A673 (cell line): ENCODE measurements at regions not wholly inside any gene's neighbourhood (a gene's known extent, or its start where the extent isn't known, plus 50 kb on each side); places are given as distances from the start of the nearest gene placed in this dataset.

Experiments
- BruUV-seq: library from RNA; stranded (reverse); fragments of 400-500 nt; replicated peaks from 2 replicates; lab custom pipeline; 2021; lab: Mats Ljungman, UMichigan
- CTCF ChIA-PET: fragments of 300-600 bp; sonication (Branson Sonifier 250); formaldehyde crosslinking; loops from one replicate; lab custom pipeline; 2022; ENCODE audit warnings: antibody characterized with exemption; lab: Charles Lee
- POLR2A ChIA-PET: fragments of 300-600 bp; sonication (Branson Sonifier 250); formaldehyde crosslinking; loops from one replicate; lab custom pipeline; 2022; ENCODE audit warnings: antibody characterized with exemption; ENCODE audit not compliant: low non-redundant PET; lab: Charles Lee
- DNase-seq: peaks from one replicate; pipeline ENCODE4 v3.0.0-alpha.2; 2015; ENCODE audit warnings: low spot score
- H3K27ac ChIP-seq: fragments of 200-600 bp; sonication (generic); 2 replicates; pipeline ENCODE4 v1.5.1; 2016; ENCODE audit warnings: mixed run types, low read depth, mild to moderate bottlenecking, mixed read lengths, antibody characterized with exemption, low read length; ENCODE audit not compliant: poor library complexity, severe bottlenecking
- H3K27me3 ChIP-seq: fragments of 200-600 bp; sonication (generic); replicated peaks from 2 replicates; pipeline ENCODE4 v1.6.1; 2017; ENCODE audit warnings: mixed run types, low read depth, mild to moderate bottlenecking, mixed read lengths, antibody characterized with exemption, low read length; ENCODE audit not compliant: insufficient read depth, poor library complexity
- H3K36me3 ChIP-seq: fragments of 200-600 bp; sonication (generic); 2 replicates; pipeline ENCODE4 v1.6.1; 2016; ENCODE audit warnings: mixed run types, mild to moderate bottlenecking, mixed read lengths, antibody characterized with exemption, low read length; ENCODE audit not compliant: insufficient read depth, poor library complexity, severe bottlenecking
- H3K4me1 ChIP-seq: fragments of 200-600 bp; sonication (generic); 2 replicates; pipeline ENCODE4 v1.6.1; 2017; ENCODE audit warnings: mixed run types, mild to moderate bottlenecking, mixed read lengths, antibody characterized with exemption, low read length; ENCODE audit not compliant: insufficient read depth, poor library complexity, severe bottlenecking
- H3K4me3 ChIP-seq: fragments of 200-600 bp; sonication (generic); 2 replicates; pipeline ENCODE4 v1.5.1; 2016; ENCODE audit warnings: low read depth, mixed run types, mild to moderate bottlenecking, mixed read lengths, low read length; ENCODE audit not compliant: poor library complexity, severe bottlenecking
- H3K9me3 ChIP-seq: fragments of 200-600 bp; sonication (generic); 2 replicates; pipeline ENCODE4 v1.6.1; 2016; ENCODE audit warnings: mixed run types, low read depth, mild to moderate bottlenecking, mixed read lengths, antibody characterized with exemption, low read length; ENCODE audit not compliant: poor library complexity, severe bottlenecking
- EZH2 ChIP-seq: fragments of 200-600 bp; sonication (generic); IDR thresholded peaks from 2 replicates; pipeline ENCODE4 v1.6.1; 2017; ENCODE audit warnings: borderline replicate concordance, low read depth, mild to moderate bottlenecking, mixed read lengths, antibody characterized with exemption, low read length; ENCODE audit not compliant: poor library complexity, severe bottlenecking
- intact Hi-C: fragments of 100-400 bp; cut with micrococcal nuclease; formaldehyde crosslinking; loops from one replicate; pipeline ENCODE4 v1.10.0; 2022; ENCODE audit not compliant: unreplicated experiment
- TF ChIP-seq, protein P1 (sequence below): fragments of 300-800, 200-600 bp; sonication (generic); conservative IDR thresholded peaks from 2 replicates; pipeline ENCODE4 v1.5.1; 2017; ENCODE audit warnings: low read depth, mild to moderate bottlenecking, antibody characterized with exemption, low read length, moderate library complexity, mixed read lengths

DNA sequence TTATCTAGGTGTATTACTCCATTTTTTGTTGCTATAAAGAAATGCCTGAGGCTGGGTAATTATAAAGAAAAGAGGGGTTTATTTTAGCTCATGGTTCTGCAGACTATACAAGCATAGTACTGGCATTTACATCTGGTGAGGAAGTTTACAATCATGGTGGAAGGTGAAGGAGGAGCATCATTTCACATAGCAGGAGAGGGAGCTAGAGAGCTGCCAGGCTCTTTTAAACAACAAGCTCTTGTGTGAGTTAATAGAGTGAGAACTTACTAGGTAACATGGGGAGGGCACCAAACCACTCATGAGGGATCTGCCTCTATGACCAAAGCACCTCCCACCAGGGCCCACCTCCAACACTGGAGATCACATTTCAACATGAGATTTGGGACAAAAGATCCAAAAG lies 221.7 kb upstream of the GPC6 start:
- ChIA-PET POLR2A (no interaction called here), CTCF (no interaction called here)
- peak; percentile 58 for DNase-seq
- TF ChIP-seq, protein P1, sequence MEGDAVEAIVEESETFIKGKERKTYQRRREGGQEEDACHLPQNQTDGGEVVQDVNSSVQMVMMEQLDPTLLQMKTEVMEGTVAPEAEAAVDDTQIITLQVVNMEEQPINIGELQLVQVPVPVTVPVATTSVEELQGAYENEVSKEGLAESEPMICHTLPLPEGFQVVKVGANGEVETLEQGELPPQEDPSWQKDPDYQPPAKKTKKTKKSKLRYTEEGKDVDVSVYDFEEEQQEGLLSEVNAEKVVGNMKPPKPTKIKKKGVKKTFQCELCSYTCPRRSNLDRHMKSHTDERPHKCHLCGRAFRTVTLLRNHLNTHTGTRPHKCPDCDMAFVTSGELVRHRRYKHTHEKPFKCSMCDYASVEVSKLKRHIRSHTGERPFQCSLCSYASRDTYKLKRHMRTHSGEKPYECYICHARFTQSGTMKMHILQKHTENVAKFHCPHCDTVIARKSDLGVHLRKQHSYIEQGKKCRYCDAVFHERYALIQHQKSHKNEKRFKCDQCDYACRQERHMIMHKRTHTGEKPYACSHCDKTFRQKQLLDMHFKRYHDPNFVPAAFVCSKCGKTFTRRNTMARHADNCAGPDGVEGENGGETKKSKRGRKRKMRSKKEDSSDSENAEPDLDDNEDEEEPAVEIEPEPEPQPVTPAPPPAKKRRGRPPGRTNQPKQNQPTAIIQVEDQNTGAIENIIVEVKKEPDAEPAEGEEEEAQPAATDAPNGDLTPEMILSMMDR: peak; percentile 52
- no peak for TF ChIP-seq EZH2
- no TSS peak for BruUV-seq
- H3K4me1 ChIP-seq: no peaks in the 10 kb centered on the region
- H3K27me3 ChIP-seq: no peaks in the 10 kb centered on the region
- H3K36me3 ChIP-seq: no peaks in the 10 kb centered on the region
- no peak overlapping the region for H3K4me3 ChIP-seq
- H3K27ac ChIP-seq: no peak overlapping the region
- intact Hi-C loops: no loop called here
- no peaks in the 10 kb centered on the region for H3K9me3 ChIP-seq

DNA sequence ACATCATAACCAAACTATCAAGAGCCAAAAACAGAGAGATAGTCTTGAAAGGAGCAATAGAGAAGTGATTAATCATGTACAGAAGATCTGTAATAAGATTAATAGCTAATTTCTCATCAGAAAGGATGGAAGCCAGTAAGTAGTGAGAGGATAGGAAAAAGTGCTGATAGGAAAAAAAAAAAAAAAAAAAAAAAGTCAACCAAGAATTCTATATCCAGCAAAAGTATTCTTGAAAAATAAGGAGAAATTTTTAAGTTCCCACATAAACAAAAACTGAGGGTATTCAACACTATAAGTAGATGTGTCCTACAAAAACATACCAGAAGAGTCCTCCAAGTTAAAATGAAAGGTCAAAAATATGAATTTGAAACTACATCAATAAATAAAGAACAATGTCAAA lies 218.7 kb upstream of the GPC6 start:
- H3K4me3 ChIP-seq: no peak overlapping the region
- no peak for DNase-seq
- no peaks in the 10 kb centered on the region for H3K9me3 ChIP-seq
- BruUV-seq: no TSS peak
- no peaks in the 10 kb centered on the region for H3K36me3 ChIP-seq
- H3K4me1 ChIP-seq: no peaks in the 10 kb centered on the region
- intact Hi-C loops: no loop called here
- ChIA-PET CTCF (no interaction called here), POLR2A (no interaction called here)
- TF ChIP-seq EZH2: no peak
- TF ChIP-seq, protein P1: no peak
- H3K27me3 ChIP-seq: no peaks in the 10 kb centered on the region
- no peak overlapping the region for H3K27ac ChIP-seq

DNA sequence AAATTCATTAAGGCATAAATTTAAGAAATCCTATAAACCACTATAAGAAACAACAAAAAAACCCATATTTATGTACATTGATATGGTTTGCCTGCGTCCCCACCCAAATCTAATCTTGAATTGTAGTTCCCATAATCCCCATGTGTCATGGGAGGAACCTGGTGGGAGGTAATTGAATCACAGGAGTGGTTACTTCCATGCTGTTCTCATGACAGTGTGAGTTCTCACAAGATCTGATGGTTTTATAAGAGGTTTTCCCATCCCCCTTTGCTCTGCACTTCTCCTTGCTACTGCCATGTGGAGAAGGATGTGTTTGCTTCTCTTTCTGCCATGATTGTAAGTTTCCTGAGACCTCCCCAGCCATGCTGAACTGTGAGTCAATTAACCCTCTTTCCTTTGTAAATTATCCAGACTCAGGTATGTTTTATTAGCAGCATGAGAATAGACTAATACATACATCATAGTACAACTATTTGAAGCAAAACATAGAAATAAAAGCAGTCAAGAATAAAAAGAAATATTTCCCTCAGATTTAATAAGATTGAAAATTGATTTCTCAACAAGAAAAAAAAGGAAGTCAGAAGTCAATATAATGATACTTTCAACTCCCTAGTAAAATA lies 209.0 kb upstream of the GPC6 start:
- no TSS peak for BruUV-seq
- Histone ChIP-seq H3K27me3 (no peaks in the 10 kb centered on the region), H3K9me3 (peaks cover 20% of the 10 kb centered on the region), H3K27ac (no peak overlapping the region), H3K4me3 (no peak overlapping the region), H3K4me1 (no peaks in the 10 kb centered on the region), H3K36me3 (no peaks in the 10 kb centered on the region)
- no peak for DNase-seq
- TF ChIP-seq, protein P1: no peak
- TF ChIP-seq EZH2: no peak
- ChIA-PET POLR2A (no interaction called here), CTCF (no interaction called here)
- intact Hi-C loops: no loop called here
